Pancreas (tissue), 10 donors: ENCODE measurements at regions not wholly inside any gene's neighbourhood (a gene's known extent, or its start where the extent isn't known, plus 50 kb on each side); places are given as distances from the start of the nearest gene placed in this dataset.

Experiments
- ATAC-seq, 4 donors: fragments of 200-7000 bp; cut with Tn5 transposase; one replicate each; pipeline versions ENCODE4 v1.8.0 to v1.9.1; 2020; ENCODE audit warnings: mild to moderate bottlenecking in 4 of 4, moderate library complexity in 4 of 4
- DNase-seq, 6 donors: peaks; one replicate each; pipeline ENCODE4 v3.0.0-alpha.2; 2020
- FAIRE-seq: peaks from 2 replicates; lab custom pipeline; 2012; peaks lifted over from hg19 to GRCh38; lab: Jason Lieb, UNC
- H3K27ac ChIP-seq, 4 donors: fragments of 200-600 bp; sonication (generic); 1 replicate in 3 of 4; 2 replicates in 1 of 4; pipeline versions ENCODE4 v1.5.0 to v1.8.0; 2020
- H3K27me3 ChIP-seq, 4 donors: fragments of 200-600 bp; one replicate each; pipeline ENCODE4 v1.8.0; 2021
- H3K36me3 ChIP-seq, 3 donors: fragments of 200-600 bp; sonication (generic) in 1 of 3; one replicate each; pipeline versions ENCODE4 v1.5.0 to v1.8.0; 2020 to 2021
- H3K4me1 ChIP-seq, 3 donors: fragments of 200-600 bp; one replicate each; pipeline ENCODE4 v1.8.0; 2021
- H3K4me3 ChIP-seq, 4 donors: fragments of 200-600 bp; sonication (generic) in 2 of 4; one replicate each; pipeline versions ENCODE4 v1.5.0 to v1.8.0; 2020 to 2021
- H3K9me3 ChIP-seq, 4 donors: fragments of 200-600 bp; one replicate each; pipeline ENCODE4 v1.8.0; 2021
- CTCF ChIP-seq, 4 donors: fragments of 200-600 bp; sonication (generic) in 3 of 4; IDR thresholded peaks; one replicate each; pipeline versions ENCODE4 v1.5.0 to v1.8.0; 2021; ENCODE audit warnings: antibody characterized with exemption in 4 of 4
- WGBS, 2 donors: extraction: QIAGEN DNeasy Blood & Tissue Kit; methylation state at CpG; one replicate each; pipeline ENCODE4 v1.1.7; 2013; 5-methylcytosine and 5-hydroxymethylcytosine counted together
- intact Hi-C, 3 donors: fragments of 100-400 bp; cut with DNase I; formaldehyde crosslinking; loops; one replicate each; pipeline versions ENCODE4 v1.11.1 to v1.14.2; 2022
- donor health status: healthy with polysubstance abuse.
- donor health status: DM: no; HTN: no; CAD: no; lungs with moderate emphysema.
- donor health status: DM: no; HTN: no; CAD: no.
- donor health status: control.
- donor health status: control.
- donor health status: Bipolar disorder and iron deficiency.
- donor health status: DM: yes; HTN: yes; CAD: no.
- donor health status: DM: no; HTN: no; CAD: no.
- donor health status: DM: no; HTN: no; CAD: no.
- donor health status: DM: yes; HTN: yes; CAD: no.

GRCh38 chr2:207320381-207321159 lies 154.8 kb upstream of the KLF7 start:
- FAIRE-seq (no peak), ATAC-seq (no peak), DNase-seq (no peak)
- Histone ChIP-seq H3K4me3 (no peak overlapping the region), H3K27me3 (no peaks in the 10 kb centered on the region), H3K4me1 (no peaks in the 10 kb centered on the region), H3K9me3 (no peaks in the 10 kb centered on the region), H3K27ac (no peak overlapping the region), H3K36me3 (no peaks in the 10 kb centered on the region)
- intact Hi-C loops = no loop called here
- WGBS, 2 donors = 40 to 53% methylated on average over 5 of the region's 5 CpGs
- TF ChIP-seq CTCF (IDR thresholded peaks at IDR 0.05) = no peak

- Histone ChIP-seq H3K4me3 (no peak overlapping the region), H3K4me1 (no peaks in the 10 kb centered on the region), H3K9me3 (no peaks in the 10 kb centered on the region), H3K27me3 (no peaks in the 10 kb centered on the region), H3K36me3 (no peaks in the 10 kb centered on the region), H3K27ac (no peak overlapping the region)
- 79 to 97% methylated on average over 1 of the region's 1 CpG for WGBS, 2 donors
- ATAC-seq (no peak), FAIRE-seq (no peak), DNase-seq (no peak)
- TF ChIP-seq CTCF (IDR thresholded peaks at IDR 0.05) = no peak
- intact Hi-C loops = no loop called here
These were observed 155.8 kb upstream of the KLF7 start for GRCh38 chr2:207321514-207321913.

GRCh38 chr2:207324001-207324400 lies 158.3 kb upstream of the KLF7 start:
- DNase-seq = no peak
- no peak for TF ChIP-seq CTCF (IDR thresholded peaks at IDR 0.05)
- no peaks in the 10 kb centered on the region for H3K27me3 ChIP-seq
- no peak overlapping the region for H3K27ac ChIP-seq
- no peaks in the 10 kb centered on the region for H3K36me3 ChIP-seq
- no peak for ATAC-seq
- H3K4me3 ChIP-seq = no peak overlapping the region
- FAIRE-seq = no peak
- H3K9me3 ChIP-seq = no peaks in the 10 kb centered on the region
- intact Hi-C loops = no loop called here
- H3K4me1 ChIP-seq = no peaks in the 10 kb centered on the region
- WGBS, 2 donors = 52 to 56% methylated on average over 1 of the region's 1 CpG

DNA sequence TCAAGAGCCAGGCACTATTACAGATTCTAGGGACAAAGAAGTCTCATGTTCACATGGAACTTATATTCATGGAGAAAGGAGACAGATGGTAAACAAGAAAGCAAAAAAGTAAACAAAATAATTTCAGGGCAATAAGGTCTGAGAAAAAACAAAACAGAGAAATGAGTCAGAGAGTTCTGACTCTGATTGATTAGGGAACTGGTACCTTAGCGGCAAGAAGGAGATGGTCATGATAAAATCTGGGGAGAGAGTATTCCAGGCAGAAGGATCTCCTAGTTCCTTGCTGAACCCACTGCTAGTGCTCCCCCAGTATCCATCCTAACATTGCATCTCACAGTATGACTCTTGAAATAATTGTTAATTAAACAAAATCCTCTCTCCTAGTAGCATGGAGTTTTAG lies 161.8 kb upstream of the KLF7 start:
- Histone ChIP-seq H3K27me3 (no peaks in the 10 kb centered on the region), H3K4me3 (no peak overlapping the region), H3K9me3 (no peaks in the 10 kb centered on the region), H3K27ac (no peak overlapping the region), H3K4me1 (no peaks in the 10 kb centered on the region), H3K36me3 (no peaks in the 10 kb centered on the region)
- WGBS, 2 donors = 20 to 34% methylated on average over 1 of the region's 1 CpG
- DNase-seq (no peak), ATAC-seq (no peak), FAIRE-seq (no peak)
- intact Hi-C loops = no loop called here
- no peak for TF ChIP-seq CTCF (IDR thresholded peaks at IDR 0.05)

GRCh38 chr2:207328944-207329386 lies 163.2 kb upstream of the KLF7 start:
- 58 to 63% methylated on average over 1 of the region's 1 CpG for WGBS, 2 donors
- DNase-seq = no peak
- Histone ChIP-seq H3K4me3 (no peak overlapping the region), H3K9me3 (no peaks in the 10 kb centered on the region), H3K4me1 (no peaks in the 10 kb centered on the region), H3K27me3 (no peaks in the 10 kb centered on the region), H3K27ac (no peak overlapping the region), H3K36me3 (no peaks in the 10 kb centered on the region)
- no peak for ATAC-seq
- TF ChIP-seq CTCF (IDR thresholded peaks at IDR 0.05) = no peak
- FAIRE-seq = no peak
- intact Hi-C loops = no loop called here
